B cell (primary cell): ENCODE measurements at regions not wholly inside any gene's neighbourhood (a gene's known extent, or its start where the extent isn't known, plus 50 kb on each side); places are given as distances from the start of the nearest gene placed in this dataset.

Experiments used
- ATAC-seq: fragments of 200-7000 bp; cut with Tn5 transposase; one replicate; pipeline ENCODE4 v1.10.0; 2021; ENCODE audit warnings: low read depth, mild to moderate bottlenecking, moderate number of reproducible peaks, moderate library complexity
- CTCF ChIA-PET: fragments of 350-600 bp; sonication (Branson Sonifier 250); formaldehyde crosslinking; loops from one replicate; lab custom pipeline; 2021; ENCODE audit warnings: antibody characterized with exemption, inconsistent platforms; lab: Charles Lee
- POLR2A ChIA-PET: fragments of 350-600 bp; sonication (Branson Sonifier 250); formaldehyde crosslinking; loops from one replicate; lab custom pipeline; 2021; ENCODE audit warnings: antibody characterized with exemption; lab: Charles Lee
- DNase-seq: peaks from one replicate; pipeline ENCODE4 v3.0.0; 2013
- H2AFZ ChIP-seq: 2 replicates; pipeline ENCODE4 v1.6.1; 2012; ENCODE audit warnings: mild to moderate bottlenecking, low read depth, low read length; ENCODE audit not compliant: insufficient read depth, poor library complexity, severe bottlenecking
- H3K27ac ChIP-seq, 2 donors: 1 replicate in 1 of 2; 2 replicates in 1 of 2; pipeline ENCODE4 v1.5.1; 2012 to 2013; ENCODE audit warnings: low read length in 2 of 2, mild to moderate bottlenecking in 2 of 2, moderate library complexity in 1 of 2
- H3K27me3 ChIP-seq, 4 experiments: fragments of 200-600 bp in 1 of 4; sonication (generic) in 1 of 4; replicated peaks in 1 of 4; 1 replicate in 2 of 4; 2 replicates in 2 of 4; pipeline versions ENCODE4 v1.6.1 to v1.7.0; 2013 to 2016; ENCODE audit warnings: low read length in 3 of 4, mild to moderate bottlenecking in 2 of 4, mixed read lengths in 1 of 4, moderate library complexity in 1 of 4; ENCODE audit not compliant: insufficient read depth in 4 of 4, control insufficient read depth in 3 of 4; ENCODE audit errors: control extremely low read depth in 1 of 4
- H3K36me3 ChIP-seq, 2 experiments: replicated peaks in 1 of 2; 1 replicate in 1 of 2; 2 replicates in 1 of 2; pipeline versions ENCODE4 v1.6.1 to v1.7.1; 2013; ENCODE audit warnings: low read length in 1 of 2; ENCODE audit not compliant: insufficient read depth in 2 of 2, control insufficient read depth in 1 of 2; ENCODE audit errors: control extremely low read depth in 1 of 2, extremely low read depth in 1 of 2
- H3K4me1 ChIP-seq, 2 donors: fragments of 200-600 bp in 1 of 2; sonication (generic) in 1 of 2; 1 replicate in 1 of 2; 2 replicates in 1 of 2; pipeline versions ENCODE4 v1.5.1 to v1.6.1; 2013 to 2017; ENCODE audit warnings: low read length in 2 of 2; ENCODE audit not compliant: control insufficient read depth in 2 of 2, insufficient read depth in 2 of 2
- H3K4me2 ChIP-seq: replicated peaks from 2 replicates; pipeline ENCODE3; 2012; ENCODE audit warnings: mild to moderate bottlenecking, low read depth, low read length; ENCODE audit not compliant: poor library complexity, severe bottlenecking
- H3K4me3 ChIP-seq, 5 experiments: fragments of 200-600 bp in 1 of 5; sonication (generic) in 1 of 5; 1 replicate in 3 of 5; 2 replicates in 2 of 5; pipeline versions ENCODE4 v1.5.1 to v1.7.0; 2011 to 2016; ENCODE audit warnings: low read length in 4 of 5, mild to moderate bottlenecking in 4 of 5, low read depth in 2 of 5, control low read depth in 1 of 5, moderate library complexity in 1 of 5; ENCODE audit not compliant: insufficient read depth in 1 of 5; ENCODE audit errors: control extremely low read depth in 1 of 5, extremely low read depth in 1 of 5
- H3K79me2 ChIP-seq: fragments of 200-600 bp; sonication (generic); one replicate; pipeline ENCODE4 v1.6.0; 2016; ENCODE audit warnings: low read length; ENCODE audit not compliant: control insufficient read depth, insufficient read depth
- H3K9ac ChIP-seq: fragments of 200-600 bp; sonication (generic); 2 replicates; pipeline ENCODE4 v1.6.1; 2017; ENCODE audit warnings: mild to moderate bottlenecking, low read length, moderate library complexity
- H3K9me3 ChIP-seq, 3 donors: one replicate each; pipeline versions ENCODE4 v1.6.1 to v1.7.1; 2013; ENCODE audit warnings: low read length in 2 of 3; ENCODE audit not compliant: control insufficient read depth in 2 of 3, insufficient read depth in 1 of 3; ENCODE audit errors: control extremely low read depth in 1 of 3
- H4K20me1 ChIP-seq: 2 replicates; pipeline ENCODE4 v1.6.0; 2012; ENCODE audit warnings: mild to moderate bottlenecking, low read length; ENCODE audit not compliant: insufficient read depth, control insufficient read depth, poor library complexity, severe bottlenecking
- H3K27ac Mint-ChIP-seq: one replicate; pipeline ENCODE4 v1.8.0; 2021; ENCODE audit warnings: mixed read lengths
- H3K27me3 Mint-ChIP-seq: one replicate; pipeline ENCODE4 v1.8.0; 2021; ENCODE audit warnings: mixed read lengths
- H3K4me1 Mint-ChIP-seq: one replicate; pipeline ENCODE4 v1.8.0; 2021; ENCODE audit warnings: mixed read lengths
- H3K4me3 Mint-ChIP-seq: one replicate; pipeline ENCODE4 v1.8.0; 2021; ENCODE audit warnings: mixed read lengths
- H3K9me3 Mint-ChIP-seq: one replicate; pipeline ENCODE4 v1.8.0; 2022; ENCODE audit warnings: mixed read lengths; ENCODE audit not compliant: insufficient read depth
- CTCF ChIP-seq: fragments of 200-600 bp; IDR thresholded peaks from one replicate; pipeline ENCODE4 v1.8.0; 2022; ENCODE audit warnings: antibody characterized with exemption, mild to moderate bottlenecking
- EZH2 ChIP-seq: IDR thresholded peaks from 2 replicates; pipeline ENCODE4 v1.6.1; 2012; ENCODE audit warnings: borderline replicate concordance, low read depth, mild to moderate bottlenecking, moderate library complexity, low read length; ENCODE audit not compliant: insufficient read depth, poor library complexity, severe bottlenecking
- WGBS: methylation state at CpG from one replicate; pipeline ENCODE4 v1.1.5; 2013; ENCODE audit warnings: missing lambda C conversion rate; ENCODE audit not compliant: insufficient coverage; 5-methylcytosine and 5-hydroxymethylcytosine counted together
- intact Hi-C: fragments of 100-400 bp; cut with micrococcal nuclease; formaldehyde crosslinking; loops from one replicate; pipeline ENCODE4 v1.10.0; 2022

GRCh38 chrX:98203800-98204199 is 1320.1 kb downstream of the RPA4 start:
- Histone ChIP-seq H3K4me2 (no peak overlapping the region), H3K27me3 (no peaks in the 10 kb centered on the region), H3K4me1 (no peaks in the 10 kb centered on the region), H3K9me3 (no peaks in the 10 kb centered on the region), H4K20me1 (no peaks in the 10 kb centered on the region), H3K9ac (no peak overlapping the region), H3K79me2 (no peaks in the 10 kb centered on the region), H3K4me3 (no peak overlapping the region), H2AFZ (no peak overlapping the region), H3K27ac (no peak overlapping the region), H3K36me3 (no peaks in the 10 kb centered on the region)
- Mint-ChIP-seq H3K4me3 (no peak overlapping the region), H3K27me3 (no peaks in the 10 kb centered on the region), H3K9me3 (no peaks in the 10 kb centered on the region), H3K27ac (no peak overlapping the region), H3K4me1 (no peaks in the 10 kb centered on the region)
- no peak for DNase-seq
- WGBS, result no CpG with 5 or more reads among the region's 2 CpGs
- ChIA-PET POLR2A (no interaction called here), CTCF (no interaction called here)
- no peak for ATAC-seq
- TF ChIP-seq CTCF (no peak), EZH2 (no peak)
- intact Hi-C loops, result no loop called here

GRCh38 chrX:98207947-98208346 is 1324.2 kb downstream of the RPA4 start:
- 100% methylated on average over 1 of the region's 3 CpGs for WGBS
- no peaks in the 10 kb centered on the region for H3K27me3 Mint-ChIP-seq

More at GRCh38 chrX:98207947-98208346, 1324.2 kb downstream of the RPA4 start:
- ChIA-PET CTCF (no interaction called here), POLR2A (no interaction called here)
- ATAC-seq (no peak), DNase-seq (no peak)
- Histone ChIP-seq H3K27ac (no peak overlapping the region), H3K4me2 (no peak overlapping the region), H3K4me1 (no peaks in the 10 kb centered on the region), H3K27me3 (no peaks in the 10 kb centered on the region), H3K9me3 (peaks cover 0 to 9% (median 0%) of the 10 kb centered on the region in 3 donors), H3K79me2 (no peaks in the 10 kb centered on the region), H3K9ac (no peak overlapping the region), H2AFZ (no peak overlapping the region), H3K36me3 (no peaks in the 10 kb centered on the region), H4K20me1 (no peaks in the 10 kb centered on the region), H3K4me3 (no peak overlapping the region)
- intact Hi-C loops, result no loop called here
- no peaks in the 10 kb centered on the region for H3K4me1 Mint-ChIP-seq
- TF ChIP-seq CTCF, result no peak
- no peak overlapping the region for H3K27ac Mint-ChIP-seq
- H3K4me3 Mint-ChIP-seq, result no peak overlapping the region
- H3K9me3 Mint-ChIP-seq, result no peaks in the 10 kb centered on the region
